HL-60 (cell line): ENCODE measurements at regions not wholly inside any gene's neighbourhood (a gene's known extent, or its start where the extent isn't known, plus 50 kb on each side); places are given as distances from the start of the nearest gene placed in this dataset.

Experiments used
- DNase-seq, 2 experiments: peaks; one replicate each; pipeline ENCODE4 v3.0.0-alpha.2; 2010 to 2020; ENCODE audit warnings: low read depth in 1 of 2, low spot score in 1 of 2
- H3K27ac ChIP-seq: fragments of 250-450 bp; sonication (Bioruptor Pico); replicated peaks from 2 replicates; pipeline ENCODE4 v1.5.1; 2020; ENCODE audit warnings: mild to moderate bottlenecking, moderate library complexity
- H3K27me3 ChIP-seq: fragments of 250-450 bp; sonication (Bioruptor Pico); 2 replicates; pipeline ENCODE4 v1.5.1; 2021; ENCODE audit warnings: mild to moderate bottlenecking, moderate library complexity; ENCODE audit not compliant: insufficient read depth, poor library complexity, severe bottlenecking
- H3K4me3 ChIP-seq: replicated peaks from 2 replicates; pipeline ENCODE4 v1.5.1; 2011; ENCODE audit warnings: mild to moderate bottlenecking, control low read depth, low read length; ENCODE audit not compliant: insufficient read depth
- GABPA ChIP-seq: IDR thresholded peaks from 2 replicates; pipeline ENCODE4 v1.6.1; 2012; ENCODE audit warnings: low read depth
- POLR2AphosphoS5 ChIP-seq: IDR thresholded peaks from 2 replicates; pipeline ENCODE4 v1.6.1; 2012; ENCODE audit warnings: low read depth
- SPI1 ChIP-seq: IDR thresholded peaks from 2 replicates; pipeline ENCODE4 v1.6.1; 2012; ENCODE audit warnings: low read depth, mild to moderate bottlenecking, borderline replicate concordance
- TF ChIP-seq, protein P1 (sequence below): IDR thresholded peaks from 2 replicates; pipeline ENCODE4 v1.6.1; 2012; ENCODE audit warnings: low read depth; ENCODE audit not compliant: insufficient replicate concordance
- TF ChIP-seq, protein P2 (sequence below): IDR thresholded peaks from one replicate; pipeline ENCODE4 v1.5.1; 2011; ENCODE audit warnings: low read length, control low read depth, inconsistent platforms; ENCODE audit not compliant: insufficient read depth

DNA sequence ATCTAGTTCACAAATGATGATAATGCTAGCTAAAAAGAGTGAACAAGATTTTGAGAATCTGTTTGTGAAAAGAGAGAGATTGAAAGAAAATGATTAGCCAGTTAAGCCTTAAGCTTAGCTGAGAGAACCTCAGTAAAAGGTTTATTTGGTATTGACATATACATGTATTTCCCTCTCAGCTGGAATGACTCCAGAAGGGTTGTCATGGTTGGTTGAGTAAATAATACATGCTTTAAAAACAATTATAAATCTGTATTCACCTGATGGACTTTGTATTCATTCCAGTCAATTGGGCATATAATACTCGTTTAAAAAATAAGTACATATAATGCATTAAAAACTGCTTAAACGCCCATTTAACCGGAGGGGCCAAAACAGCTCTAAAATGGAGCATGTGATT, 181.4 kb downstream of the GRB14 start:
- DNase-seq = no peak
- TF ChIP-seq, protein P1, sequence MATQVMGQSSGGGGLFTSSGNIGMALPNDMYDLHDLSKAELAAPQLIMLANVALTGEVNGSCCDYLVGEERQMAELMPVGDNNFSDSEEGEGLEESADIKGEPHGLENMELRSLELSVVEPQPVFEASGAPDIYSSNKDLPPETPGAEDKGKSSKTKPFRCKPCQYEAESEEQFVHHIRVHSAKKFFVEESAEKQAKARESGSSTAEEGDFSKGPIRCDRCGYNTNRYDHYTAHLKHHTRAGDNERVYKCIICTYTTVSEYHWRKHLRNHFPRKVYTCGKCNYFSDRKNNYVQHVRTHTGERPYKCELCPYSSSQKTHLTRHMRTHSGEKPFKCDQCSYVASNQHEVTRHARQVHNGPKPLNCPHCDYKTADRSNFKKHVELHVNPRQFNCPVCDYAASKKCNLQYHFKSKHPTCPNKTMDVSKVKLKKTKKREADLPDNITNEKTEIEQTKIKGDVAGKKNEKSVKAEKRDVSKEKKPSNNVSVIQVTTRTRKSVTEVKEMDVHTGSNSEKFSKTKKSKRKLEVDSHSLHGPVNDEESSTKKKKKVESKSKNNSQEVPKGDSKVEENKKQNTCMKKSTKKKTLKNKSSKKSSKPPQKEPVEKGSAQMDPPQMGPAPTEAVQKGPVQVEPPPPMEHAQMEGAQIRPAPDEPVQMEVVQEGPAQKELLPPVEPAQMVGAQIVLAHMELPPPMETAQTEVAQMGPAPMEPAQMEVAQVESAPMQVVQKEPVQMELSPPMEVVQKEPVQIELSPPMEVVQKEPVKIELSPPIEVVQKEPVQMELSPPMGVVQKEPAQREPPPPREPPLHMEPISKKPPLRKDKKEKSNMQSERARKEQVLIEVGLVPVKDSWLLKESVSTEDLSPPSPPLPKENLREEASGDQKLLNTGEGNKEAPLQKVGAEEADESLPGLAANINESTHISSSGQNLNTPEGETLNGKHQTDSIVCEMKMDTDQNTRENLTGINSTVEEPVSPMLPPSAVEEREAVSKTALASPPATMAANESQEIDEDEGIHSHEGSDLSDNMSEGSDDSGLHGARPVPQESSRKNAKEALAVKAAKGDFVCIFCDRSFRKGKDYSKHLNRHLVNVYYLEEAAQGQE = no peak
- no peak for TF ChIP-seq POLR2AphosphoS5
- no peak for TF ChIP-seq SPI1
- TF ChIP-seq, protein P2, sequence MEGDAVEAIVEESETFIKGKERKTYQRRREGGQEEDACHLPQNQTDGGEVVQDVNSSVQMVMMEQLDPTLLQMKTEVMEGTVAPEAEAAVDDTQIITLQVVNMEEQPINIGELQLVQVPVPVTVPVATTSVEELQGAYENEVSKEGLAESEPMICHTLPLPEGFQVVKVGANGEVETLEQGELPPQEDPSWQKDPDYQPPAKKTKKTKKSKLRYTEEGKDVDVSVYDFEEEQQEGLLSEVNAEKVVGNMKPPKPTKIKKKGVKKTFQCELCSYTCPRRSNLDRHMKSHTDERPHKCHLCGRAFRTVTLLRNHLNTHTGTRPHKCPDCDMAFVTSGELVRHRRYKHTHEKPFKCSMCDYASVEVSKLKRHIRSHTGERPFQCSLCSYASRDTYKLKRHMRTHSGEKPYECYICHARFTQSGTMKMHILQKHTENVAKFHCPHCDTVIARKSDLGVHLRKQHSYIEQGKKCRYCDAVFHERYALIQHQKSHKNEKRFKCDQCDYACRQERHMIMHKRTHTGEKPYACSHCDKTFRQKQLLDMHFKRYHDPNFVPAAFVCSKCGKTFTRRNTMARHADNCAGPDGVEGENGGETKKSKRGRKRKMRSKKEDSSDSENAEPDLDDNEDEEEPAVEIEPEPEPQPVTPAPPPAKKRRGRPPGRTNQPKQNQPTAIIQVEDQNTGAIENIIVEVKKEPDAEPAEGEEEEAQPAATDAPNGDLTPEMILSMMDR = no peak
- TF ChIP-seq GABPA = no peak
- H3K27me3 ChIP-seq = no peaks in the 10 kb centered on the region
- H3K27ac ChIP-seq = no peak overlapping the region
- H3K4me3 ChIP-seq = no peak overlapping the region

DNA sequence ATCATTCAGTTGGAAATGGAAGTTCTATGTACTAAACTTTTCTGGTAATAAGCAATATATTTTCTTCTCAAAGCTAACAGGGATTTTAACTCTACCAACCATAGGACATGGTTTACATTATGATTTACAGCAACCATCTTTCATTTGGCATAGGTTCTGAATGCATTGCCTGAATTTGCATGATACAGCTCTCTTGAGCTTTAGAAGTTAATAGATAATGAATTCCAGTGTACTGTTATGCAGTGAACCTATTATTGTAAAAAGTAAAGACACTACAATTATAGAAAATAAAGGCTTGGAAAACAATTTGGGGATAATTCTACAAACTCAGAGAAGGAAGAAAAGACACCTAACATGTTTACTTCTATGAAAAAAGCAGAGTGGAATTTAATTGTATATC, 182.0 kb downstream of the GRB14 start:
- Histone ChIP-seq H3K4me3 (no peak overlapping the region), H3K27me3 (no peaks in the 10 kb centered on the region), H3K27ac (no peak overlapping the region)
- no peak for DNase-seq
- TF ChIP-seq, protein P2 = no peak
- no peak for TF ChIP-seq POLR2AphosphoS5
- no peak for TF ChIP-seq SPI1
- no peak for TF ChIP-seq GABPA

DNA sequence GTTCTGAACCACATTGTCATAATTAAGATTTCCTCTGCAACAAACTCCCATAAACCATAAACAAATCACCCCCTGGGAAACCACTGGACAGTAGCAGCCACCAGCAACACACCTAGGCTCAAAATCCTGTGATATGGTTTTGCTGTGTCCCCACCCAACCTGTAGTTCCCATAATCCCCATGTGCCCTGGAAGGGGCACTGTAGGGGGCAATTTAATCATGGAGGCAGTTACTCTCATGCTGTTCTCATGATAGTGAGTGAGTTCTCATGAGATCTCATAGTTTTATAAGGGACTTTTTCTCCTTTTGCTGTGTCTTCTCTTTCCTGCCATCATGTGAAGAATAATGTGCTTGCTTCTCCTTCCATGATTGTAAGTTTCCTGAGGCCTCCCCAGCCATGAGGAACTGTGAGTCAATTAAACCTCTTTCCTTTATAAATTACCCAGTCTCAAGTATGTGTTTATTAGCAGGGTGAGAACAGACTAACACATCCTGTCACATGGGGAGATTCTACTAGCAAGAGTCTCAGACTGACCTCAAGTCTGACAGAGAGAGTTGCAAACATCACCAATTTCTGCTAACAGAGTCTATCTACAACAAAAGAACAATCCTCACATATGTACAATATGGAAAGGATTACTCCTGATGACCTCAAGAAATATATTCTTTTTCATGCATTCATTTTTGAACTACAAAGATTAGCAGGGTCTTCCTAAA, 182.6 kb downstream of the GRB14 start:
- TF ChIP-seq, protein P1 = no peak
- no peak for TF ChIP-seq SPI1
- TF ChIP-seq POLR2AphosphoS5 = no peak
- TF ChIP-seq GABPA = no peak
- Histone ChIP-seq H3K27ac (no peak overlapping the region), H3K4me3 (no peak overlapping the region), H3K27me3 (no peaks in the 10 kb centered on the region)
- no peak for DNase-seq

DNA sequence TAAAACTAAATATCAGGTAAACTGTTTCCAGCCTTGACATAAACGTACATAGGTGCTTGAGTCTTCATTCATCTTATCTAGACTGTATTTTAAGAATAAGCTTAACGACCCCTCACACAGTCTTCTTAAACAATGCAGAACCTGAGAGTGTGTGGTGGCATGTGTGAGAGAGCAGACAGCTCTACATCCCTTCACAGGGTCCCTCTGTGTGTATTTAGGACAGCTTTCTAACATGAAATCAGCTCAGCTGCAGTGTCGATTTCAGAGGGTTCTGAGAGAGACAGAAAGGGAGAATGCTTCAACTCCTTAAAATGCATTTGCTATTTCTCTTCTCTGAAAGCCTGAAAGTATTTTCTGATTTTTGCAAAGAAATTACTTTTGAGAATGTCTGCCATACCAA, 185.2 kb downstream of the GRB14 start:
- Histone ChIP-seq H3K27ac (no peak overlapping the region), H3K4me3 (no peak overlapping the region), H3K27me3 (no peaks in the 10 kb centered on the region)
- TF ChIP-seq GABPA = no peak
- TF ChIP-seq POLR2AphosphoS5 = no peak
- no peak for TF ChIP-seq SPI1
- TF ChIP-seq, protein P2 = no peak
- TF ChIP-seq, protein P1 = no peak
- DNase-seq = no peak
